Lower lobe of right lung (tissue), 2 donors: ENCODE measurements at regions not wholly inside any gene's neighbourhood (a gene's known extent, or its start where the extent isn't known, plus 50 kb on each side); places are given as distances from the start of the nearest gene placed in this dataset.
A peak's percentile ranks its signal among the peaks of the same experiment; 100 is the strongest.
"Not testable (repeated sequence)": the region's sequence is repeated elsewhere in the genome, so short reads cannot be mapped to it uniquely, and the experiment has no call there.

ENCODE experiments used
- ATAC-seq, 2 donors: fragments of 200-7000 bp; cut with Tn5 transposase; one replicate each; pipeline ENCODE4 v1.9.1; 2020 to 2022; ENCODE audit warnings: mild to moderate bottlenecking in 2 of 2, moderate library complexity in 2 of 2
- DNase-seq: peaks from one replicate; pipeline ENCODE4 v3.0.0-alpha.2; 2020
- H3K27ac ChIP-seq: fragments of 200-600 bp; one replicate; pipeline ENCODE4 v1.8.0; 2022
- H3K27me3 ChIP-seq: fragments of 200-600 bp; one replicate; pipeline ENCODE4 v1.8.0; 2022; ENCODE audit warnings: low read depth
- H3K36me3 ChIP-seq: fragments of 200-600 bp; one replicate; pipeline ENCODE4 v1.8.0; 2022; ENCODE audit warnings: mild to moderate bottlenecking
- H3K4me1 ChIP-seq: fragments of 200-600 bp; one replicate; pipeline ENCODE4 v1.8.0; 2022
- H3K4me3 ChIP-seq: fragments of 200-600 bp; one replicate; pipeline ENCODE4 v1.8.0; 2022; ENCODE audit warnings: mild to moderate bottlenecking
- H3K9me3 ChIP-seq: fragments of 200-600 bp; one replicate; pipeline ENCODE4 v1.8.0; 2022
- intact Hi-C: fragments of 100-400 bp; cut with DNase I; formaldehyde crosslinking; loops from one replicate; pipeline ENCODE4 v1.11.0; 2022
- TF ChIP-seq, protein P1 (sequence below): fragments of 200-600 bp; IDR thresholded peaks from one replicate; pipeline ENCODE4 v1.8.0; 2022; ENCODE audit warnings: antibody characterized with exemption, mild to moderate bottlenecking
- donor health status: DM: no; HTN: yes; CAD: no; lungs with severe emphysema.

DNA sequence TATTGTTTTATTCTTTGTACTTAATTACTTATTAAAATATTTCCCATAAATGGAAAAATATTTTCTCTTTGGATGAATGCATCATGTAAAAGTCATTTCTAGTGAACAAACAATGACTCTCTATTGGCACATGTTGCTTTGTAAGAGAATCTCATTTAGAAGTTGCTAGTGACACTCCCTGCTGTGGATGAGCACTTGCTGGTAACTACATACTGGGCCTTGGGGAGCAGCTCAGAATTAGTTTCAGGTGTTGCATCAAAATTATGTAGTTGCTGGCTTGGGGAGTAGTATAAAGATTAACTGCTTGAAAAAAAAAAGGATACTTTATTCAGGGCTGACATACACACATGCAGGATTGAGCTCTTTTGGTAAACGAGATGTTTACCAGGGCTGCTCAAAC, 80.3 kb upstream of the KCNAB1 start:
- no peaks in the 10 kb centered on the region for H3K36me3 ChIP-seq
- H3K27me3 ChIP-seq: no peaks in the 10 kb centered on the region
- no peak overlapping the region for H3K27ac ChIP-seq
- no peak overlapping the region for H3K4me3 ChIP-seq
- no peaks in the 10 kb centered on the region for H3K4me1 ChIP-seq
- TF ChIP-seq, protein P1, sequence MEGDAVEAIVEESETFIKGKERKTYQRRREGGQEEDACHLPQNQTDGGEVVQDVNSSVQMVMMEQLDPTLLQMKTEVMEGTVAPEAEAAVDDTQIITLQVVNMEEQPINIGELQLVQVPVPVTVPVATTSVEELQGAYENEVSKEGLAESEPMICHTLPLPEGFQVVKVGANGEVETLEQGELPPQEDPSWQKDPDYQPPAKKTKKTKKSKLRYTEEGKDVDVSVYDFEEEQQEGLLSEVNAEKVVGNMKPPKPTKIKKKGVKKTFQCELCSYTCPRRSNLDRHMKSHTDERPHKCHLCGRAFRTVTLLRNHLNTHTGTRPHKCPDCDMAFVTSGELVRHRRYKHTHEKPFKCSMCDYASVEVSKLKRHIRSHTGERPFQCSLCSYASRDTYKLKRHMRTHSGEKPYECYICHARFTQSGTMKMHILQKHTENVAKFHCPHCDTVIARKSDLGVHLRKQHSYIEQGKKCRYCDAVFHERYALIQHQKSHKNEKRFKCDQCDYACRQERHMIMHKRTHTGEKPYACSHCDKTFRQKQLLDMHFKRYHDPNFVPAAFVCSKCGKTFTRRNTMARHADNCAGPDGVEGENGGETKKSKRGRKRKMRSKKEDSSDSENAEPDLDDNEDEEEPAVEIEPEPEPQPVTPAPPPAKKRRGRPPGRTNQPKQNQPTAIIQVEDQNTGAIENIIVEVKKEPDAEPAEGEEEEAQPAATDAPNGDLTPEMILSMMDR: no peak
- ATAC-seq (no peak), DNase-seq (no peak)
- H3K9me3 ChIP-seq: no peaks in the 10 kb centered on the region
- intact Hi-C loops: no loop called here

DNA sequence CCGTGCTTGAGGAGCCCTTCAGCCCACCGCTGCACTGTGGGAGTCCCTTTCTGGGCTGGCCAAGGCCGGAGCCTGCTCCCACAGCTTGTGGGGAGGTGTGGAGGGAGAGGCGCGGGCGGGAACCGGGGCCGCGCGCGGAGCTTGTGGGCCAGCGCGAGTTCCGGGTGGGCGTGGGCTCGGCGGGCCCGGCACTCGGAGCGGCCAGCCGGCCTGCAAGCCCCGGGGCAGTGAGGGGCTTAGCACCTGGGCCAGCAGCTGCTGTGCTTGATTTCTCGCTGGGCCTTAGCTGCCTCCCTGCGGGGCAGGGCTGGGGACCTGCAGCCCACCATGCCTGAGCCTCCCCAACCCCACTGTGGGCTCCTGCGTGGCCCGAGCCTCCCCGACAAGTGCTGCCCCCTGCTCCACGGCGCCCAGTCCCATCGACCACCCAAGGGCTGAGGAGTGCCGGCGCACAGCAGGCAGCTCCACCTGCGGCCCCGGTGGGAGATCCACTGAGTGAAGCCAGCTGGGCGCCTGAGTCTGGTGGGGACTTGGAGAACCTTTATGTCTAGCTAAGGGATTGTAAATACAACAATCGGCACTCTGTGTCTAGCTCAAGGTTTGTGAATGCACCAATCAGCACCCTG, 79.0 kb upstream of the KCNAB1 start:
- ATAC-seq, H3K4me3 ChIP-seq, H3K4me1 ChIP-seq, H3K36me3 ChIP-seq, intact Hi-C loops, H3K9me3 ChIP-seq, H3K27ac ChIP-seq, H3K27me3 ChIP-seq, DNase-seq: not testable (repeated sequence)

DNA sequence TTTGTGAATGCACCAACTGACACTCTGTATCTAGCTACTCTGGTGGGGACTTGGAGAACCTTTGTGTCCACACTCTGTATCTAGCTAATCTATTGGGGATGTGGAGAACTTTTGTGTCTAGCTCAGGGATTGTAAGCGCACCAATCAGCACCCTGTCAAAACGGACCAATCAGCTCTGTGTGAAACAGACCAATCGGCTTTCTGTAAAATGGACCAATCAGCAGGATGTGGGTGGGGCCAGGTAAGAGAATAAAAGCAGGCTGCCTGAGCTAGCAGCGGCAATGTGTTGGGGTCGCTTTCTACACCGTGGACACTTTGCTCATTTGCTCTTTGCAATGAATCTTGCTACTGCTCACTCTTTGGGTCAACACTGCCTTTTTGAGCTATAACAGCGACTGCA, 78.5 kb upstream of the KCNAB1 start:
- DNase-seq, ATAC-seq, H3K27me3 ChIP-seq, H3K4me1 ChIP-seq, H3K9me3 ChIP-seq, H3K36me3 ChIP-seq, H3K27ac ChIP-seq, intact Hi-C loops, H3K4me3 ChIP-seq: not testable (repeated sequence)

DNA sequence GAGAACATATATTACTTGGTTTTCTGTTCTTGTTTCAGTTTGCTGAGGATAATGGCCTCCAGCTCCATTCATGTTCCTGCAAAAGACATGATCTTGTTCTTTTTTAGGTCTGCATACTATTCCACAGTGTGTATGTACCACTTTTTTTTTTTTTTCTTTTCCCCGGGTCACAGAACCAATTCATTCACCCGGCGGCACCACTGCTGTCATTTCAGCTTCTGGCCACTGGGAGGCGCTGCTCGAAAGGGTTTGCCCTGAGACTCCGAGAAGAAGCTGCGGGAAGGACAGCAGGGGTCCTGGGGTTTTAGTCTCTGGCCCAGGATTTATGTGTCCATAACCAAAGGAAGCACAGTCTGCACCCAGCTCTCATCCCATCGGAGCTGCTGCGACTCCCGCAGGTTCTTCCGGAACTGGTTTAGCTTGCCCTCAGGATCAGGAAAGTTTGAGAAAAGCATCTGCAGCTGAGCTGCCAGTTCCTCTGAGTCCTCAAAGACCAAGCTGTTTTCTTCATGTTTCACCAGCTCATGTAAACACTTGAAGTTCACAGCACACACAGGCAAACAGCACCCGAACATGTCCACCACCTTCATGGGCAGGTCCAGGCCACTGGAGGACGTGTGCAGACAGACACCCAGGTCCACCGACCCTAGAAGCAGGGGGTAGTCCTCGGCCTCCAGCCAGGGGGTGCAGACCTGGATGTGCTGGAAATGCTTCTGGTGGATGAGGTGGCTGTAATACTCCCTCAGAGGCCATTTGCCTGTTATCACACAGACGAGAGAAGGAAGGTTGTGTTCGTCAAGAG, 76.3 kb upstream of the KCNAB1 start:
- peak; percentile 55 for DNase-seq
- H3K4me1 ChIP-seq, H3K9me3 ChIP-seq, H3K4me3 ChIP-seq, H3K36me3 ChIP-seq, ATAC-seq, H3K27me3 ChIP-seq, H3K27ac ChIP-seq, intact Hi-C loops: not testable (repeated sequence)
- TF ChIP-seq, protein P1: peak; percentile 75

DNA sequence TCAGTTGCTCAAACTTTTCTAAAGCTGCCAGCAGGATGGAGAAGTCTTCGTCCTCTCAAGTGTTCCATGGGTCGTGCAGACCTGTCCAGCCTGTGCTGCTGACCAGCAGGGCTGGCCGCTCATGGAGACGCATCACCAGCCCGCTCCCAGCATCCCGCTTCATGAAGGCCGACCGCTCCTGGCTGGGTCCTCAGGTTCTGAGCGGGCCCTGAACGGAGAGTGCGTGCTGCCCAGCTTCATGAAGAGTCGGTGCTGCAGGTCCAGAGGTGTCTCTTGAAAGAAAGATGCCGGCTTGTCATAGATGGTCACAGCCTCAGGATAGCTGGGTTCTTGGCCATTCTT, 75.8 kb upstream of the KCNAB1 start:
- Histone ChIP-seq H3K36me3 (no peaks in the 10 kb centered on the region), H3K9me3 (no peaks in the 10 kb centered on the region), H3K4me1 (no peaks in the 10 kb centered on the region), H3K27ac (no peak overlapping the region), H3K27me3 (no peaks in the 10 kb centered on the region), H3K4me3 (no peak overlapping the region)
- DNase-seq (no peak), ATAC-seq (no peak)
- intact Hi-C loops: no loop called here
- TF ChIP-seq, protein P1: no peak

DNA sequence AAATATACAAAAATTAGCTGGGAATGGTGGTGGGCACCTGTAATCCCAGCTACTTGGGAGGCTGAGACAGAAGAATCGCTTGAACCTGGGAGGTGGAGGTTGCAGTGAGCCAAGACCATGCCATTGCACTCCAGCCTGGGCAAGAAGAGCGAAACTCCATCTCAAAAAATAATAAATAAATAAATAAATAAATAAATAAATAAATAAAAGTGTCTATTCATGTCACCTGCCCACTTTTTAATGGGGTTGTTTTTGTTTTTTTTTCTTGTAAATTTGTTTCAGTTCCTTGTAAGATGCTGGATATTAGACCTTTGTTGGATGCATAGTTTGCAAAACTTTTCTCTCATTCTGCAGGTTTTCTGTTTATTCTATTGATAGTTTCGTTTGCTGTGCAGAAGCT, 71.9 kb upstream of the KCNAB1 start:
- H3K9me3 ChIP-seq, H3K27me3 ChIP-seq, intact Hi-C loops, H3K4me3 ChIP-seq, DNase-seq, H3K27ac ChIP-seq, H3K4me1 ChIP-seq, ATAC-seq, H3K36me3 ChIP-seq: not testable (repeated sequence)

DNA sequence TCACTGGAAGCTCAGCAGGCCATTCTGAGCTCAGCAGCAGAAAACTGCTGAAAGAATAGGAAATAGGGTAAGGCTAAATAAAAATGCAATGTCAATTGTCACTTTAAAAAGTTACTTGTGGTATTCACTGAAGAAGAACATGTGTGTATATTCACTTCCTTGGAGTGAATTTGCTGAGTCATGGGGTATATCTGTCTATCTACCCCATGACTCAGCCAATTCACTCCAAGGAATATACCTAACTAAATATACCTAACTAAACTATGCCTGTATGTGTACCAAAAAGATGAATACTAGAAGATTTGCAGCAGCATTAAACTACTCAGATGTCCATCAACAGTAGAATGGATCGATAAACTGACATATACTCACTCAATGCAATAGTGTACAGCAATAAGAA, 69.5 kb upstream of the KCNAB1 start:
- H3K27me3 ChIP-seq: no peaks in the 10 kb centered on the region
- ATAC-seq: no peak
- no peak overlapping the region for H3K4me3 ChIP-seq
- H3K9me3 ChIP-seq: no peaks in the 10 kb centered on the region
- H3K4me1 ChIP-seq: no peaks in the 10 kb centered on the region
- DNase-seq: no peak
- intact Hi-C loops: no loop called here
- H3K27ac ChIP-seq: no peak overlapping the region
- TF ChIP-seq, protein P1: no peak
- H3K36me3 ChIP-seq: no peaks in the 10 kb centered on the region
